ENCODE measurements at regions not wholly inside any gene's neighbourhood (a gene's known extent, or its start where the extent isn't known, plus 50 kb on each side); places are given as distances from the start of the nearest gene placed in this dataset.

DNA sequence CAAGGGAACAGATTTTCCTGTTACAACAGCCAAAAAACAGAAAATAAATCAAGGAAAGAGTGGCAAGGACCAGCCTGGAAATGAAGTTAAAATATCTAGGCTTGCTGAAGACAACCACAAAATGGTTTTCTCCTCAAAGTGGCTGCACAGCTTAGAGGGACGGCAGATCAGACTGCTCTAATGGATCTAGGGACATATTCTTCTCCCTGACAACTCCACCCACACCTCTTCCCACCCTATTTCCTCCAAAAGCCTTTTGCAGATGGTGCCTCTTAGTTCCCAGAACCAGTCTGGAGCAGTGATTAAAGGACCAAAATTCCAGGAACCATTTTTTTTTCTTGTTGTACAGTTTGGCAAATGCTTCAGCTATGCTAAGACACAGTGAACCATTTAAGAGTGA is 220.2 kb upstream of the SIX2 start:
- no peaks in the 10 kb centered on the region for H3K4me1 ChIP-seq
- no peak for TF ChIP-seq CTCF (IDR thresholded peaks at IDR 0.05)
- H3K27me3 ChIP-seq: no peaks in the 10 kb centered on the region
- intact Hi-C loops (cut with DNase I): no loop called here
- no peaks in the 10 kb centered on the region for H3K36me3 ChIP-seq
- H3K9me3 ChIP-seq: no peaks in the 10 kb centered on the region
- no peak overlapping the region for H3K27ac ChIP-seq
- no peak overlapping the region for H3K9ac ChIP-seq (ENCODE audit: low read depth in 2 of 2, low read length in 2 of 2)
- no peak overlapping the region for H3K4me3 ChIP-seq
- DNase-seq: no peak

GRCh38 chr2:45227347-45227746 is 218.1 kb upstream of the SIX2 start:
- no peak for DNase-seq
- no peaks in the 10 kb centered on the region for H3K4me1 ChIP-seq
- no peak overlapping the region for H3K9ac ChIP-seq (ENCODE audit: low read depth in 2 of 2, low read length in 2 of 2)
- H3K36me3 ChIP-seq: no peaks in the 10 kb centered on the region
- no peak for TF ChIP-seq CTCF (IDR thresholded peaks at IDR 0.05)
- intact Hi-C loops (cut with DNase I): no loop called here
- no peaks in the 10 kb centered on the region for H3K9me3 ChIP-seq
- H3K27ac ChIP-seq: no peak overlapping the region
- H3K4me3 ChIP-seq: no peak overlapping the region
- H3K27me3 ChIP-seq: no peaks in the 10 kb centered on the region

DNA sequence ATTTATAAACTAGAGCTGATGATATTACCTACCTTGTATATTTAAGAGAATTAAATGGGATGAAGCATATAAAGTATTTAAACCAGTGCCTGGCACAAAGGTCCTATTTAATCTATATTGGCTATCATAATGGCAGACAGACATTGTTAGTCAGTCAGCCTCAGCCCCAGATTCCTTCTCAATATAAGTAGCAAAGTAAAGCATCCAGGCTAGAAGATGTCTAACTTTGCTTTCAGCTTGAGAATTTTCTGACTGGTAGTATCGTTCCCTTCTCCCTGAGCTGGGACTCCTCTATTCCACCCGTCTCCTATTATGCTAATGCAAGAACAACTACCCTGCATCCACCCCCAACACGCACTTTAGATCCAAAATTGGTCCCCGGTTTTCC is 215.7 kb upstream of the SIX2 start:
- H3K4me3 ChIP-seq: no peak overlapping the region
- H3K9me3 ChIP-seq: no peaks in the 10 kb centered on the region
- no peaks in the 10 kb centered on the region for H3K27me3 ChIP-seq
- no peak overlapping the region for H3K27ac ChIP-seq
- H3K4me1 ChIP-seq: no peaks in the 10 kb centered on the region
- H3K36me3 ChIP-seq: no peaks in the 10 kb centered on the region
- no peak overlapping the region for H3K9ac ChIP-seq (ENCODE audit: low read depth in 2 of 2, low read length in 2 of 2)
- DNase-seq: no peak
- TF ChIP-seq CTCF (IDR thresholded peaks at IDR 0.05): no peak
- intact Hi-C loops (cut with DNase I): no loop called here

GRCh38 chr2:45224321-45224992 is 215.2 kb upstream of the SIX2 start:
- no peak overlapping the region for H3K27ac ChIP-seq
- no peak for TF ChIP-seq CTCF (IDR thresholded peaks at IDR 0.05)
- no peak overlapping the region for H3K4me3 ChIP-seq
- H3K36me3 ChIP-seq: no peaks in the 10 kb centered on the region
- DNase-seq: no peak
- H3K4me1 ChIP-seq: no peaks in the 10 kb centered on the region
- no peaks in the 10 kb centered on the region for H3K9me3 ChIP-seq
- intact Hi-C loops (cut with DNase I): no loop called here
- no peak overlapping the region for H3K9ac ChIP-seq (ENCODE audit: low read depth in 2 of 2, low read length in 2 of 2)
- no peaks in the 10 kb centered on the region for H3K27me3 ChIP-seq

GRCh38 chr2:45223531-45223930 is 214.3 kb upstream of the SIX2 start:
- no peaks in the 10 kb centered on the region for H3K9me3 ChIP-seq
- intact Hi-C loops (cut with DNase I): no loop called here
- H3K9ac ChIP-seq (ENCODE audit: low read depth in 2 of 2, low read length in 2 of 2): no peak overlapping the region
- no peaks in the 10 kb centered on the region for H3K4me1 ChIP-seq
- no peak for TF ChIP-seq CTCF (IDR thresholded peaks at IDR 0.05)
- H3K27me3 ChIP-seq: no peaks in the 10 kb centered on the region
- no peak for DNase-seq
- no peak overlapping the region for H3K4me3 ChIP-seq
- no peaks in the 10 kb centered on the region for H3K36me3 ChIP-seq
- H3K27ac ChIP-seq: no peak overlapping the region

All from colonic mucosa (tissue), 4 donors.